SK-N-MC (cell line): ENCODE measurements at regions not wholly inside any gene's neighbourhood (a gene's known extent, or its start where the extent isn't known, plus 50 kb on each side); places are given as distances from the start of the nearest gene placed in this dataset.

ENCODE experiments used
- DNase-seq: peaks from one replicate; pipeline ENCODE4 v3.0.0-alpha.2; 2011; ENCODE audit warnings: low read depth, low spot score
- H3K27ac ChIP-seq: fragments of 200-600 bp; sonication (generic); 2 replicates; pipeline ENCODE4 v1.5.1; 2016; ENCODE audit warnings: mixed run types
- H3K36me3 ChIP-seq: fragments of 200-600 bp; sonication (generic); 2 replicates; pipeline ENCODE4 v1.6.1; 2017; ENCODE audit warnings: antibody characterized with exemption, low read length, mixed read lengths; ENCODE audit not compliant: insufficient read depth
- H3K4me3 ChIP-seq: fragments of 200-600 bp; sonication (generic); 2 replicates; pipeline ENCODE4 v1.5.1; 2016
- H3K9ac ChIP-seq: fragments of 200-600 bp; sonication (generic); 2 replicates; pipeline ENCODE4 v1.8.0; 2017; ENCODE audit warnings: mixed run types, mixed read lengths; ENCODE audit not compliant: insufficient read length
- H3K9me3 ChIP-seq: fragments of 200-600 bp; sonication (generic); 2 replicates; pipeline ENCODE4 v1.6.1; 2017; ENCODE audit warnings: low read depth, mild to moderate bottlenecking, antibody characterized with exemption, low read length, moderate library complexity, mixed read lengths
- EZH2 ChIP-seq: fragments of 200-600 bp; sonication (generic); IDR thresholded peaks from one replicate; pipeline ENCODE4 v1.6.1; 2017; ENCODE audit warnings: antibody characterized with exemption
- FOXP2 ChIP-seq: optimal IDR thresholded peaks from 2 replicates; pipeline ENCODE3; 2011; ENCODE audit warnings: mild to moderate bottlenecking, moderate library complexity; ENCODE audit not compliant: insufficient read depth; ENCODE audit errors: extremely low read length, control extremely low read depth
- POLR2AphosphoS5 ChIP-seq: IDR thresholded peaks from 2 replicates; pipeline ENCODE4 v1.6.1; 2012; ENCODE audit warnings: mild to moderate bottlenecking, low read depth, low read length, borderline replicate concordance

DNA sequence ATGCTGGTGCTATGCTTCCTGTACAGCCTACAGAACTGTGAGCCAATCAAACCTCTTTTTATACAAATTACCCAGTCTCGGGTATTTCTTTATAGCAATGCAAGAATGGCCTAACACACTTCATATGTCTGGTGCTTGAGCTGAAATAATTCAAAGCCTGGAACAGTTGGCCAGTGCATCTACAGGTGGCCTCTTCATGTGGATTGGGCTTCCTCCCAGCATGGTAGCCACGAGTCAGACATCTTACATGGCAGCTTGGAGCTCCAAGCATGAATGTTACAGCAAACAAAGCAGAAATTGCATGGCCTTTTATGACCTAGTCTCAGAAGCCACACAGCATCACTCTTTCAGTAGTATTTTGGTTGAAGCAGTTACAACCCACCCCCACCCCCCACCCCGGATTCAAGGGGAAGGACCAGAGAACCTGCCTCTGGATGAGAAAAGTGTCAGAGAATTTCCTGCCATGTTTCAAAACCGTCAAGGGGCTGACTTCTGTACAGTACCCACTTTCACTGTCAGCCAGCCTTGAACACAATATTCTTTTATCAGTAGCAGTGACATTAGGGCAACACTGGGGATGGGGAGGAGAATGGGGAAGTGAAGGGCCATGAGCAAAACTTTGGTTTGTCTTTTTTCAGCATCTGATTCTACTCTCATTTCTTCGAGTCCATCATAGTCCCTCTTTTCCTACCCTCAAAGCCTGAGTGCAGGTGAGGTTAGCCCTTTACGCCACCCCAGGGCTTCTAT lies 368.7 kb downstream of the BCOR start:
- Histone ChIP-seq H3K9ac (no peak overlapping the region), H3K27ac (no peak overlapping the region), H3K9me3 (no peaks in the 10 kb centered on the region), H3K36me3 (no peaks in the 10 kb centered on the region), H3K4me3 (no peak overlapping the region)
- no peak for DNase-seq
- TF ChIP-seq POLR2AphosphoS5 (no peak), FOXP2 (no peak), EZH2 (no peak)

DNA sequence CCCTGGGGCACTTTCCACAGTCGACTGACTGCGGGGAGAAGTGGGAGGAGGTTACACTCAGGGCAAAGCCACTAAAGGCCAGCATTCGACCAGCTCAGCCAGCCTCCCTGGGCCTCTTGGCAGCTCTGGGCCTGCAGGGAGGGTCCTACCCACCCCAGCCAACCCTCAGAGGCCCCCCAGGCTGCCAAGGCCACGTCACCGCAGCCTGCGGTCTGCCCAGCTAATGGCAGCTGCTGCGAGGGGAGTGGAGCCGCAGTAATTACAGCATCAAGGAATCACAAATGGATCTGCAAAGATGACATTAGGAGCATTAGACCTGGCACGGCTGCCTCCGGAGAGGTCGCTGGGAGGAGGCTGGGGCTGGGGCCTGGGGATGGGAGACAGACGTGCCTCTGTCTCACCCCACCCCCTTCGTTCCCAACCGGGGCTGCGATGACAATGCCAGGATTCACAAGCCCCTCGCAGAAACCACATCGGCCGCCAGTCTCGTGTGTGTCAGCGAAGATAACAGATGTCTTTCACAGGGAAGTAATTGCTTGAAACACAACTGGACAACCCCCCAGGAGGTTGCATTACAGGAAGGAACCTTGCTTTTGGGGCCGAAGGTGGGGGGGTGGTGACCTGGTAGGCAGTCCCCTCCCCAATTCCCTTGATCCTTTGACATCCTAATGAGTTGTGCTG lies 367.6 kb downstream of the BCOR start:
- DNase-seq, result no peak
- TF ChIP-seq FOXP2 (no peak), EZH2 (no peak), POLR2AphosphoS5 (no peak)
- no peak overlapping the region for H3K4me3 ChIP-seq
- H3K27ac ChIP-seq, result no peak overlapping the region
- no peaks in the 10 kb centered on the region for H3K9me3 ChIP-seq
- H3K36me3 ChIP-seq, result no peaks in the 10 kb centered on the region
- no peak overlapping the region for H3K9ac ChIP-seq

DNA sequence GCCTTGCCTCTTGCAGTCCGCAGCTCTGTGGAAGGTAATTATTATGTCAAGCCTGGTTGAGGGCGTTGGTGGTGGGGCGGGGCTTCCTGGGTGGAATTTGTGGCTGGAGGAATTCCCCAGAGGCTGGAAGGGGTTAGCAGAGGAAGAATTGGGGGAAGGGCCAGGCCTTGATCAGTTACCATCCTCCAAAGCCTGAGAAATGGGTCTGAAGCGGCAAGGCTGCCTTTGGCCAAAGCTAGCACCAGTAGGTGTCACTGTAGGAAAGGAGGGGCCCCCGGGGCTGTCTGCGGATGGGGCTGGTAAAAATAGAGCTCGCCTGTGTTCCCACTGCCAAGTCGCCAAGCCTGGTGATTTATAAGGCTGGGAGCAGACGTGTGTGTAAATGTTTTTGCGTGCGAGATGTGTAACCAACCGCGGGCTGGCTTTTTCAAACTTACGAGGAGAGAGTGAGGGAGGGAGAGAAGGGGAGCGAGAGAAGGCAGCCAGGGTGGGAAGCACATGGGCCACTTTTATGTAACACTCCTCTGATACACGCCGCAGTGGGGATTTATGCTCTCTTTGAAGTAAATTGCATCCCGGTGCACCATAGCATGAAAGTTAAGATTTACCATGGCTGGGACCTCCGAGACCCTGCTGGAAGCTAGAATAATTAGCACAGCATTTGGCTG lies 367.0 kb downstream of the BCOR start:
- H3K36me3 ChIP-seq, result no peaks in the 10 kb centered on the region
- no peak overlapping the region for H3K9ac ChIP-seq
- no peak for DNase-seq
- H3K4me3 ChIP-seq, result no peak overlapping the region
- no peak overlapping the region for H3K27ac ChIP-seq
- H3K9me3 ChIP-seq, result no peaks in the 10 kb centered on the region
- TF ChIP-seq EZH2 (no peak), POLR2AphosphoS5 (no peak), FOXP2 (no peak)

DNA sequence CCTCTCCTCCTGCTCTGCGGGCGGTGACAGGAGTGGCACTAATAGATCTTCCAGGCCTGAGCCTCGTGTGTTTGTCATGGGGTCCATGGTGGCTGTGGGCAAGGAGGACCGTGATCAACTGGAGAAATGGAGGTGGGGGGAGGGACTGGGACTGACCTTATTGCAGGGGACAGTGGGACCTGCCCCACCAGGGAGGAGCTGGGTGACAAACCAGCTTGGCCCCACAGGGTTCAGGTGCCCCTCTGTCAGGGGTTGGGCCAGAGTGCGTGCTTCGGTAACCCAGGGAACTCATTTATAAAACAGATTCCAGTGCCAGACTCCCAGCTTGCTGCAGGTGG lies 366.5 kb downstream of the BCOR start:
- no peak for DNase-seq
- H3K4me3 ChIP-seq, result no peak overlapping the region
- TF ChIP-seq POLR2AphosphoS5 (no peak), EZH2 (no peak), FOXP2 (no peak)
- no peaks in the 10 kb centered on the region for H3K9me3 ChIP-seq
- no peaks in the 10 kb centered on the region for H3K36me3 ChIP-seq
- no peak overlapping the region for H3K27ac ChIP-seq
- H3K9ac ChIP-seq, result no peak overlapping the region

DNA sequence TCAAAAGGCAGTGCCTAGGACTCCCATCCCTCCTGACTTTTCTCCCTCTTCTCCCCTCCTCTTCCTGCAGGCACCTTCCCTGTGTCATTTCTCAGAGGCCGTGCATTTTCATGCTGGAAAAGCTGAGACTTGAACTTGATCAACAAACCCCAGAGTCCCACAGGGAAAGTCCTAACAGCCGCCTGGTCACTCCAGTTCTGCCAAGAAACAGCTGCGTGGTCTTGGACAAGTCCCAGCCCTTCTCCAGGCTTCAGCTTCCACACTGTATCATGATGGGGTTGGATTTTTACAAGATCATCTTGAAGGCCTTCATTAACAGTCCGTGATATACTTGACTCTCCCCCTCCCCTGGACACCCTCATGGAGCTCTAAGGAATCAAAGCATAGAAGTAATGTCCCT lies 366.0 kb downstream of the BCOR start:
- no peak for DNase-seq
- Histone ChIP-seq H3K9me3 (no peaks in the 10 kb centered on the region), H3K4me3 (no peak overlapping the region), H3K9ac (no peak overlapping the region), H3K27ac (no peak overlapping the region), H3K36me3 (no peaks in the 10 kb centered on the region)
- TF ChIP-seq POLR2AphosphoS5, result no peak
- TF ChIP-seq FOXP2, result no peak
- TF ChIP-seq EZH2, result no peak

DNA sequence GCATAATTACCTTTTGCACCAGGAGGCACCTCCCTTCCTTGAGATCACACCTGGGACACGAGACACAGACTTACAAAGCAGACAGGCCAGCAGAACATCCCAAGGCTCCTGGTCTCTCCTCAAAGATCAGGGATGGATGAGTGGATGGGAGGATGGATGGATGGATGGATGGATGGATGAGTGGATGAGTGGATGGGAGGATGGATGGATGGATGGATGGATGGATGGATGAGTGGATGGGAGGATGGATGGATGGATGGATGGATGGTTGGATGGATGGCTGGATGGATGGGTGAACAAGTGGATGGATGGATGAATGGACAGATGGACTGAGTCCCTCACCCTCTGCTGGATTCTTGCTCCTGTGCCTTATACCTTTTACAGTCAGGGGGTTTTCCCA lies 364.0 kb downstream of the BCOR start:
- TF ChIP-seq FOXP2, result no peak
- no peak for TF ChIP-seq POLR2AphosphoS5
- no peak for TF ChIP-seq EZH2
- H3K9me3 ChIP-seq, result no peaks in the 10 kb centered on the region
- no peak overlapping the region for H3K4me3 ChIP-seq
- no peak overlapping the region for H3K9ac ChIP-seq
- no peaks in the 10 kb centered on the region for H3K36me3 ChIP-seq
- no peak for DNase-seq
- H3K27ac ChIP-seq, result no peak overlapping the region

DNA sequence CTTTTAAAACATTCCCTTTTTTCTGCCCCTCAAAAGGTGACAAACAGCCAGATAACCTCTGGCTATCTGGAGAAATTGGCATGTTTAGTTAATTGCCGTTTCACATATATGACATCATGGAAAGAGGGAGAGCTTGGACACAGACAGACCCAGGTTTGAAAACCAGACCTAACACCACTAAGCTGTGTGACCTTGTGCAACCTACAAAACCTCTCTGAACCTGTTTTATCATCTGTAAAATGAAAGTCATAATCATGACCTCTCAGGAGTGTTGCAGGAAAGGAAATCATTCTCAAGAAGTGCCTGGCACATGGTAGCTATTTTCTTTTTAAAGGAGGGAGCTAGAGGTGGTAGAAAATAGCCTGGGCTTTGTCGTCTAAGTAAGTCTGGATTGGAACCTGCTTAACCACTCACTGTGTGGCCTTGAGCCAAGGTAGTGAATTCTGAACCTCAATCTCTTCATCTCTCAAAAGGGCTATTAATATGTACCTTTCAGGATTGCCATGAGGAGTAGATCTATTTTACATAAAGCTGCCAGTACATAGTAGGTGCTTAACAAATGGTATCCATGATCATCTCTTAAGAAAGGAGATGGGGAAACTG lies 363.5 kb downstream of the BCOR start:
- H3K27ac ChIP-seq, result no peak overlapping the region

More for the DNA sequence above, 363.5 kb downstream of the BCOR start:
- no peak for TF ChIP-seq EZH2
- TF ChIP-seq FOXP2, result no peak
- TF ChIP-seq POLR2AphosphoS5, result no peak
- Histone ChIP-seq H3K9ac (no peak overlapping the region), H3K36me3 (no peaks in the 10 kb centered on the region), H3K9me3 (no peaks in the 10 kb centered on the region), H3K4me3 (no peak overlapping the region)
- no peak for DNase-seq
